NB4 (cell line): ENCODE measurements at regions not wholly inside any gene's neighbourhood (a gene's known extent, or its start where the extent isn't known, plus 50 kb on each side); places are given as distances from the start of the nearest gene placed in this dataset.

ENCODE experiments used
- CTCF ChIP-seq: IDR thresholded peaks from one replicate; pipeline ENCODE4 v1.5.1; 2012; ENCODE audit warnings: low read depth, low read length
- POLR2A ChIP-seq: IDR thresholded peaks from 2 replicates; pipeline ENCODE4 v1.6.1; 2011; ENCODE audit warnings: mild to moderate bottlenecking; ENCODE audit not compliant: insufficient read length; ENCODE audit errors: extremely low read depth

- TF ChIP-seq POLR2A (no peak), CTCF (no peak)
Measured at GRCh38 chrX:10025742-10026493, 58.8 kb downstream of the CLDN34 start.
